Glutamatergic neuron (in vitro differentiated cells): ENCODE measurements at regions not wholly inside any gene's neighbourhood (a gene's known extent, or its start where the extent isn't known, plus 50 kb on each side); places are given as distances from the start of the nearest gene placed in this dataset.

Experiments used
- DNase-seq: peaks from one replicate; pipeline ENCODE4 v3.0.0; 2022
- H3K27ac Mint-ChIP-seq: one replicate; pipeline ENCODE4 v1.8.0; 2020; ENCODE audit warnings: mild to moderate bottlenecking, mixed read lengths, inconsistent platforms; ENCODE audit not compliant: unreplicated experiment
- H3K27me3 Mint-ChIP-seq: one replicate; pipeline ENCODE4 v1.8.0; 2020; ENCODE audit warnings: mild to moderate bottlenecking, moderate library complexity, mixed read lengths, inconsistent platforms; ENCODE audit not compliant: unreplicated experiment
- H3K36me3 Mint-ChIP-seq: one replicate; pipeline ENCODE4 v1.8.0; 2020; ENCODE audit warnings: mild to moderate bottlenecking, mixed read lengths, inconsistent platforms; ENCODE audit not compliant: unreplicated experiment
- H3K4me1 Mint-ChIP-seq: one replicate; pipeline ENCODE4 v1.8.0; 2020; ENCODE audit warnings: mild to moderate bottlenecking, low read depth, mixed read lengths, inconsistent platforms; ENCODE audit not compliant: unreplicated experiment
- H3K4me3 Mint-ChIP-seq: one replicate; pipeline ENCODE4 v1.8.0; 2020; ENCODE audit warnings: mild to moderate bottlenecking, mixed read lengths, inconsistent platforms; ENCODE audit not compliant: unreplicated experiment
- H3K9me3 Mint-ChIP-seq: one replicate; pipeline ENCODE4 v1.8.0; 2020; ENCODE audit warnings: mild to moderate bottlenecking, moderate library complexity, mixed read lengths, inconsistent platforms; ENCODE audit not compliant: unreplicated experiment
- CTCF ChIP-seq: fragments of 200-600 bp; sonication (generic); IDR thresholded peaks from one replicate; pipeline ENCODE4 v1.5.0; 2021; ENCODE audit not compliant: partially characterized antibody, unreplicated experiment

- no peaks in the 10 kb centered on the region for H3K27me3 Mint-ChIP-seq
- no peak overlapping the region for H3K4me3 Mint-ChIP-seq
- no peak for DNase-seq
- H3K36me3 Mint-ChIP-seq: no peaks in the 10 kb centered on the region
- peaks cover 1% of the 10 kb centered on the region for H3K9me3 Mint-ChIP-seq
- no peak overlapping the region for H3K27ac Mint-ChIP-seq
- no peaks in the 10 kb centered on the region for H3K4me1 Mint-ChIP-seq
- TF ChIP-seq CTCF: no peak
These were observed 67.3 kb upstream of the IL6 start for GRCh38 chr7:22659741-22660140.

GRCh38 chr7:22658031-22658430 is 69.0 kb upstream of the IL6 start:
- Mint-ChIP-seq H3K4me3 (no peak overlapping the region), H3K27ac (no peak overlapping the region), H3K9me3 (peaks cover 1% of the 10 kb centered on the region), H3K36me3 (no peaks in the 10 kb centered on the region), H3K27me3 (no peaks in the 10 kb centered on the region), H3K4me1 (no peaks in the 10 kb centered on the region)
- DNase-seq: no peak
- TF ChIP-seq CTCF: no peak

GRCh38 chr7:22657479-22657878 is 69.5 kb upstream of the IL6 start:
- Mint-ChIP-seq H3K36me3 (no peaks in the 10 kb centered on the region), H3K27ac (no peak overlapping the region), H3K4me1 (no peaks in the 10 kb centered on the region), H3K4me3 (no peak overlapping the region), H3K27me3 (no peaks in the 10 kb centered on the region), H3K9me3 (peaks cover 1% of the 10 kb centered on the region)
- DNase-seq: no peak
- TF ChIP-seq CTCF: no peak

GRCh38 chr7:22655781-22656180 is 71.2 kb upstream of the IL6 start:
- H3K9me3 Mint-ChIP-seq: peaks cover 3% of the 10 kb centered on the region

GRCh38 chr7:22654831-22655230 is 72.2 kb upstream of the IL6 start:
- Mint-ChIP-seq H3K27me3 (no peaks in the 10 kb centered on the region), H3K9me3 (peaks cover 4% of the 10 kb centered on the region), H3K4me3 (no peak overlapping the region), H3K27ac (no peak overlapping the region), H3K4me1 (no peaks in the 10 kb centered on the region), H3K36me3 (no peaks in the 10 kb centered on the region)
- TF ChIP-seq CTCF: no peak
- DNase-seq: no peak

More at GRCh38 chr7:22655781-22656180, 71.2 kb upstream of the IL6 start:
- Mint-ChIP-seq H3K27ac (no peak overlapping the region), H3K27me3 (no peaks in the 10 kb centered on the region), H3K4me1 (no peaks in the 10 kb centered on the region), H3K36me3 (no peaks in the 10 kb centered on the region), H3K4me3 (no peak overlapping the region)
- no peak for TF ChIP-seq CTCF
- no peak for DNase-seq
